Ishikawa (cell line): ENCODE measurements at regions not wholly inside any gene's neighbourhood (a gene's known extent, or its start where the extent isn't known, plus 50 kb on each side); places are given as distances from the start of the nearest gene placed in this dataset.

Source experiments
- CEBPB ChIP-seq: IDR thresholded peaks from 2 replicates; pipeline ENCODE4 v1.6.1; 2012
- CREB1 ChIP-seq: IDR thresholded peaks from 2 replicates; pipeline ENCODE4 v1.6.1; 2012; ENCODE audit warnings: low read depth
- EP300 ChIP-seq: IDR thresholded peaks from 2 replicates; pipeline ENCODE4 v1.6.1; 2012; ENCODE audit warnings: borderline replicate concordance
- MAX ChIP-seq: IDR thresholded peaks from 2 replicates; pipeline ENCODE4 v1.6.1; 2012
- RAD21 ChIP-seq: IDR thresholded peaks from 2 replicates; pipeline ENCODE4 v1.6.1; 2012; ENCODE audit warnings: low read depth
- REST ChIP-seq: IDR thresholded peaks from 2 replicates; pipeline ENCODE4 v1.6.1; 2012; ENCODE audit warnings: low read depth, mild to moderate bottlenecking
- TAF1 ChIP-seq: IDR thresholded peaks from 2 replicates; pipeline ENCODE4 v1.6.1; 2012; ENCODE audit warnings: low read depth, mild to moderate bottlenecking
- TCF12 ChIP-seq: IDR thresholded peaks from 2 replicates; pipeline ENCODE4 v1.6.1; 2012; ENCODE audit warnings: low read depth
- TEAD4 ChIP-seq: IDR thresholded peaks from 2 replicates; pipeline ENCODE4 v1.6.1; 2012
- ZBTB7A ChIP-seq: IDR thresholded peaks from 2 replicates; pipeline ENCODE4 v1.6.1; 2012; ENCODE audit warnings: low read depth

- TF ChIP-seq TAF1 (no peak), TEAD4 (no peak), TCF12 (no peak), RAD21 (no peak), EP300 (no peak), CEBPB (no peak), MAX (no peak), REST (no peak), ZBTB7A (no peak), CREB1 (no peak)
Observed at GRCh38 chr2:79250656-79251055, 91.1 kb upstream of the REG3A start.
